ENCODE measurements at regions not wholly inside any gene's neighbourhood (a gene's known extent, or its start where the extent isn't known, plus 50 kb on each side); places are given as distances from the start of the nearest gene placed in this dataset.
A peak's percentile ranks its signal among the peaks of the same experiment; 100 is the strongest.

- DNase-seq (ENCODE audit: low read depth), result no peak
- no peak for TF ChIP-seq CTCF (IDR thresholded peaks at IDR 0.05; ENCODE audit: low read length, missing control alignments)
- H3K4me3 ChIP-seq (replicated peaks; ENCODE audit: low read depth, low read length), result no peak overlapping the region
These were observed 58.6 kb upstream of the SLC38A4 start for GRCh38 chr12:46884362-46884761.

GRCh38 chr12:46886541-46887041, 60.8 kb upstream of the SLC38A4 start:
- H3K4me3 ChIP-seq (replicated peaks; ENCODE audit: low read depth, low read length), result no peak overlapping the region
- DNase-seq (ENCODE audit: low read depth), result peak; percentile 11
- no peak for TF ChIP-seq CTCF (IDR thresholded peaks at IDR 0.05; ENCODE audit: low read length, missing control alignments)

- no peak for TF ChIP-seq CTCF (IDR thresholded peaks at IDR 0.05; ENCODE audit: low read length, missing control alignments)
- no peak for DNase-seq (ENCODE audit: low read depth)
- H3K4me3 ChIP-seq (replicated peaks; ENCODE audit: low read depth, low read length), result no peak overlapping the region
These were observed 62.1 kb upstream of the SLC38A4 start for GRCh38 chr12:46887870-46888269.

GRCh38 chr12:46888568-46888967, 62.8 kb upstream of the SLC38A4 start:
- TF ChIP-seq CTCF (IDR thresholded peaks at IDR 0.05; ENCODE audit: low read length, missing control alignments), result no peak
- DNase-seq (ENCODE audit: low read depth), result no peak
- no peak overlapping the region for H3K4me3 ChIP-seq (replicated peaks; ENCODE audit: low read depth, low read length)

GRCh38 chr12:46891306-46891705, 65.5 kb upstream of the SLC38A4 start:
- TF ChIP-seq CTCF (IDR thresholded peaks at IDR 0.05; ENCODE audit: low read length, missing control alignments), result no peak
- peak; percentile 4 for DNase-seq (ENCODE audit: low read depth)
- no peak overlapping the region for H3K4me3 ChIP-seq (replicated peaks; ENCODE audit: low read depth, low read length)

- no peak for DNase-seq (ENCODE audit: low read depth)
- H3K4me3 ChIP-seq (replicated peaks; ENCODE audit: low read depth, low read length), result no peak overlapping the region
- no peak for TF ChIP-seq CTCF (IDR thresholded peaks at IDR 0.05; ENCODE audit: low read length, missing control alignments)
These were observed 66.4 kb upstream of the SLC38A4 start for GRCh38 chr12:46892034-46892705.

GRCh38 chr12:46892887-46893286, 67.1 kb upstream of the SLC38A4 start:
- no peak for TF ChIP-seq CTCF (IDR thresholded peaks at IDR 0.05; ENCODE audit: low read length, missing control alignments)
- DNase-seq (ENCODE audit: low read depth), result no peak
- no peak overlapping the region for H3K4me3 ChIP-seq (replicated peaks; ENCODE audit: low read depth, low read length)
